CD4-positive, alpha-beta memory T cell (primary cell): ENCODE measurements at regions not wholly inside any gene's neighbourhood (a gene's known extent, or its start where the extent isn't known, plus 50 kb on each side); places are given as distances from the start of the nearest gene placed in this dataset.

Experiments
- CTCF ChIA-PET: fragments of 350-600 bp; sonication (Branson Sonifier 250); formaldehyde crosslinking; loops from one replicate; lab custom pipeline; 2021; ENCODE audit warnings: inconsistent platforms; ENCODE audit not compliant: partially characterized antibody; lab: Charles Lee
- POLR2A ChIA-PET: fragments of 350-600 bp; sonication (Branson Sonifier 250); formaldehyde crosslinking; loops from one replicate; lab custom pipeline; 2021; ENCODE audit not compliant: partially characterized antibody; lab: Charles Lee
- DNase-seq, 5 donors: peaks; one replicate each; pipeline versions ENCODE4 v3.0.0 to v3.0.0-alpha.2; 2020 to 2022; ENCODE audit warnings: mixed read lengths in 1 of 5
- H3K27ac ChIP-seq: one replicate; pipeline ENCODE4 v1.7.0; 2013; ENCODE audit warnings: low read depth, low read length
- H3K27me3 ChIP-seq: 2 replicates; pipeline ENCODE4 v1.7.0; 2013; ENCODE audit warnings: mild to moderate bottlenecking, low read length, moderate library complexity; ENCODE audit not compliant: insufficient read depth
- H3K36me3 ChIP-seq: 2 replicates; pipeline ENCODE4 v1.7.0; 2013; ENCODE audit warnings: mild to moderate bottlenecking, low read length, moderate library complexity; ENCODE audit not compliant: insufficient read depth
- H3K4me1 ChIP-seq: 2 replicates; pipeline ENCODE4 v1.7.0; 2013; ENCODE audit warnings: mild to moderate bottlenecking, low read length, moderate library complexity; ENCODE audit not compliant: insufficient read depth
- H3K4me3 ChIP-seq, 2 donors: one replicate each; pipeline ENCODE4 v1.7.0; 2013; ENCODE audit warnings: low read length in 2 of 2, mild to moderate bottlenecking in 1 of 2
- H3K9me3 ChIP-seq, 2 donors: one replicate each; pipeline ENCODE4 v1.7.0; 2013; ENCODE audit warnings: low read length in 2 of 2, control low read depth in 1 of 2; ENCODE audit not compliant: control insufficient read depth in 1 of 2
- H3K27ac Mint-ChIP-seq, 7 donors: one replicate each; pipeline ENCODE4 v1.8.0; 2020 to 2021; ENCODE audit warnings: mixed read lengths in 7 of 7, mild to moderate bottlenecking in 6 of 7, inconsistent platforms in 3 of 7, moderate library complexity in 3 of 7
- H3K27me3 Mint-ChIP-seq, 2 donors: one replicate each; pipeline ENCODE4 v1.8.0; 2020 to 2021; ENCODE audit warnings: mixed read lengths in 2 of 2
- H3K36me3 Mint-ChIP-seq, 2 donors: one replicate each; pipeline ENCODE4 v1.8.0; 2020 to 2021; ENCODE audit warnings: mixed read lengths in 2 of 2, inconsistent platforms in 1 of 2, mild to moderate bottlenecking in 1 of 2
- H3K4me1 Mint-ChIP-seq, 4 donors: one replicate each; pipeline ENCODE4 v1.8.0; 2020 to 2021; ENCODE audit warnings: mixed read lengths in 4 of 4, mild to moderate bottlenecking in 1 of 4
- H3K4me3 Mint-ChIP-seq, 8 donors: one replicate each; pipeline ENCODE4 v1.8.0; 2020 to 2021; ENCODE audit warnings: mixed read lengths in 8 of 8, mild to moderate bottlenecking in 7 of 8, moderate library complexity in 6 of 8, inconsistent platforms in 3 of 8
- H3K9me3 Mint-ChIP-seq, 8 donors: one replicate each; pipeline ENCODE4 v1.8.0; 2020 to 2021; ENCODE audit warnings: mixed read lengths in 8 of 8, mild to moderate bottlenecking in 5 of 8, inconsistent platforms in 3 of 8, moderate library complexity in 1 of 8
- intact Hi-C: fragments of 100-400 bp; cut with micrococcal nuclease; formaldehyde crosslinking; loops from one replicate; pipeline ENCODE4 v1.15.1; 2023

GRCh38 chr2:125935559-125935958 is 720.4 kb upstream of the GYPC start:
- Histone ChIP-seq H3K27me3 (no peaks in the 10 kb centered on the region), H3K9me3 (no peaks in the 10 kb centered on the region), H3K4me1 (no peaks in the 10 kb centered on the region), H3K27ac (no peak overlapping the region), H3K36me3 (no peaks in the 10 kb centered on the region), H3K4me3 (no peak overlapping the region)
- ChIA-PET POLR2A (no interaction called here), CTCF (no interaction called here)
- Mint-ChIP-seq H3K4me1 (peaks cover 0 to 1% (median 0%) of the 10 kb centered on the region in 4 donors), H3K36me3 (no peaks in the 10 kb centered on the region), H3K4me3 (no peak overlapping the region), H3K27ac (no peak overlapping the region), H3K27me3 (no peaks in the 10 kb centered on the region), H3K9me3 (peaks cover 0 to 15% (median 3%) of the 10 kb centered on the region in 8 donors)
- no peak for DNase-seq
- intact Hi-C loops, result no loop called here

- Histone ChIP-seq H3K4me3 (no peak overlapping the region), H3K36me3 (no peaks in the 10 kb centered on the region), H3K9me3 (no peaks in the 10 kb centered on the region), H3K27me3 (no peaks in the 10 kb centered on the region), H3K4me1 (no peaks in the 10 kb centered on the region), H3K27ac (no peak overlapping the region)
- intact Hi-C loops, result no loop called here
- Mint-ChIP-seq H3K27ac (no peak overlapping the region), H3K9me3 (peaks cover 2 to 14% (median 7%) of the 10 kb centered on the region in 8 donors), H3K4me3 (no peak overlapping the region), H3K27me3 (no peaks in the 10 kb centered on the region), H3K36me3 (peaks cover 0 to 5% of the 10 kb centered on the region in 2 donors), H3K4me1 (no peaks in the 10 kb centered on the region)
- ChIA-PET POLR2A (no interaction called here), CTCF (no interaction called here)
- DNase-seq, result no peak
Measured at GRCh38 chr2:125942585-125943424, 713.2 kb upstream of the GYPC start.

GRCh38 chr2:125959047-125959446 is 696.9 kb upstream of the GYPC start:
- no peaks in the 10 kb centered on the region for H3K27me3 ChIP-seq
- no peaks in the 10 kb centered on the region for H3K36me3 Mint-ChIP-seq
- no peaks in the 10 kb centered on the region for H3K9me3 ChIP-seq
- CTCF ChIA-PET, result no interaction called here
- H3K4me1 ChIP-seq, result no peaks in the 10 kb centered on the region
- H3K36me3 ChIP-seq, result no peaks in the 10 kb centered on the region
- DNase-seq, result no peak
- H3K27me3 Mint-ChIP-seq, result no peaks in the 10 kb centered on the region
- no peaks in the 10 kb centered on the region for H3K4me1 Mint-ChIP-seq
- intact Hi-C loops, result no loop called here
- H3K27ac ChIP-seq, result no peak overlapping the region
- POLR2A ChIA-PET, result no interaction called here
- H3K4me3 Mint-ChIP-seq, result no peak overlapping the region
- H3K9me3 Mint-ChIP-seq, result peaks cover 0 to 14% (median 6%) of the 10 kb centered on the region in 8 donors
- no peak overlapping the region for H3K4me3 ChIP-seq
- H3K27ac Mint-ChIP-seq, result no peak overlapping the region

GRCh38 chr2:125961739-125962138 is 694.2 kb upstream of the GYPC start:
- POLR2A ChIA-PET, result no interaction called here
- Mint-ChIP-seq H3K27me3 (no peaks in the 10 kb centered on the region), H3K27ac (no peak overlapping the region), H3K9me3 (peaks cover 0 to 8% (median under 1%) of the 10 kb centered on the region in 8 donors), H3K4me3 (no peak overlapping the region), H3K4me1 (no peaks in the 10 kb centered on the region), H3K36me3 (no peaks in the 10 kb centered on the region)
- H3K9me3 ChIP-seq, result no peaks in the 10 kb centered on the region
- H3K36me3 ChIP-seq, result no peaks in the 10 kb centered on the region
- DNase-seq, result no peak
- H3K4me1 ChIP-seq, result no peaks in the 10 kb centered on the region
- H3K27ac ChIP-seq, result no peak overlapping the region
- intact Hi-C loops, result no loop called here
- CTCF ChIA-PET, result no interaction called here
- H3K4me3 ChIP-seq, result no peak overlapping the region
- no peaks in the 10 kb centered on the region for H3K27me3 ChIP-seq

GRCh38 chr2:125979886-125980285 is 676.1 kb upstream of the GYPC start:
- no peaks in the 10 kb centered on the region for H3K4me1 ChIP-seq
- Mint-ChIP-seq H3K36me3 (no peaks in the 10 kb centered on the region), H3K9me3 (peaks cover 0 to 6% (median 0%) of the 10 kb centered on the region in 8 donors), H3K4me1 (no peaks in the 10 kb centered on the region), H3K27ac (no peak overlapping the region), H3K27me3 (no peaks in the 10 kb centered on the region), H3K4me3 (no peak overlapping the region)
- H3K9me3 ChIP-seq, result no peaks in the 10 kb centered on the region
- H3K27ac ChIP-seq, result no peak overlapping the region
- no peak for DNase-seq
- H3K27me3 ChIP-seq, result no peaks in the 10 kb centered on the region
- ChIA-PET POLR2A (no interaction called here), CTCF (no interaction called here)
- intact Hi-C loops, result no loop called here
- no peaks in the 10 kb centered on the region for H3K36me3 ChIP-seq
- no peak overlapping the region for H3K4me3 ChIP-seq

GRCh38 chr2:125983364-125983763 is 672.6 kb upstream of the GYPC start:
- Mint-ChIP-seq H3K36me3 (no peaks in the 10 kb centered on the region), H3K27me3 (no peaks in the 10 kb centered on the region), H3K4me1 (no peaks in the 10 kb centered on the region), H3K27ac (no peak overlapping the region), H3K9me3 (peaks cover 0 to 5% (median 0%) of the 10 kb centered on the region in 8 donors), H3K4me3 (no peak overlapping the region)
- POLR2A ChIA-PET, result no interaction called here
- Histone ChIP-seq H3K9me3 (no peaks in the 10 kb centered on the region), H3K4me1 (no peaks in the 10 kb centered on the region), H3K36me3 (no peaks in the 10 kb centered on the region), H3K4me3 (no peak overlapping the region), H3K27me3 (no peaks in the 10 kb centered on the region), H3K27ac (no peak overlapping the region)
- CTCF ChIA-PET, result no interaction called here
- intact Hi-C loops, result no loop called here
- DNase-seq, result no peak

- Mint-ChIP-seq H3K9me3 (peaks cover 0 to 5% (median 2%) of the 10 kb centered on the region in 8 donors), H3K36me3 (no peaks in the 10 kb centered on the region), H3K27me3 (no peaks in the 10 kb centered on the region), H3K4me1 (no peaks in the 10 kb centered on the region), H3K4me3 (no peak overlapping the region), H3K27ac (no peak overlapping the region)
- ChIA-PET POLR2A (no interaction called here), CTCF (no interaction called here)
- H3K4me1 ChIP-seq, result no peaks in the 10 kb centered on the region
- intact Hi-C loops, result no loop called here
- no peak for DNase-seq
- no peaks in the 10 kb centered on the region for H3K9me3 ChIP-seq
- H3K27ac ChIP-seq, result no peak overlapping the region
- H3K36me3 ChIP-seq, result no peaks in the 10 kb centered on the region
- no peaks in the 10 kb centered on the region for H3K27me3 ChIP-seq
- H3K4me3 ChIP-seq, result no peak overlapping the region
Measured at GRCh38 chr2:126029316-126029715, 626.6 kb upstream of the GYPC start.
